Astrocyte of the spinal cord (primary cell): ENCODE measurements at regions not wholly inside any gene's neighbourhood (a gene's known extent, or its start where the extent isn't known, plus 50 kb on each side); places are given as distances from the start of the nearest gene placed in this dataset.
A peak's percentile ranks its signal among the peaks of the same experiment; 100 is the strongest.

Experiments
- DNase-seq: peaks from one replicate; pipeline ENCODE4 v3.0.0; 2011; ENCODE audit warnings: low read depth, low spot score
- H3K4me3 ChIP-seq: 2 replicates; pipeline ENCODE4 v1.5.1; 2011; ENCODE audit warnings: low read depth, mild to moderate bottlenecking, low read length, moderate library complexity
- in situ Hi-C: cut with HindIII; loops from 2 replicates; pipeline ENCODE4 v1.10.0; 2017; ENCODE audit warnings: low sequenced_read_pairs
- TF ChIP-seq, protein P1 (sequence below): IDR thresholded peaks from 2 replicates; pipeline ENCODE4 v1.5.1; 2012; ENCODE audit warnings: low read depth, mild to moderate bottlenecking, low read length, inconsistent platforms

GRCh38 chr3:72370947-72371346, 477.3 kb downstream of the SHQ1 start:
- no peak overlapping the region for H3K4me3 ChIP-seq
- TF ChIP-seq, protein P1, sequence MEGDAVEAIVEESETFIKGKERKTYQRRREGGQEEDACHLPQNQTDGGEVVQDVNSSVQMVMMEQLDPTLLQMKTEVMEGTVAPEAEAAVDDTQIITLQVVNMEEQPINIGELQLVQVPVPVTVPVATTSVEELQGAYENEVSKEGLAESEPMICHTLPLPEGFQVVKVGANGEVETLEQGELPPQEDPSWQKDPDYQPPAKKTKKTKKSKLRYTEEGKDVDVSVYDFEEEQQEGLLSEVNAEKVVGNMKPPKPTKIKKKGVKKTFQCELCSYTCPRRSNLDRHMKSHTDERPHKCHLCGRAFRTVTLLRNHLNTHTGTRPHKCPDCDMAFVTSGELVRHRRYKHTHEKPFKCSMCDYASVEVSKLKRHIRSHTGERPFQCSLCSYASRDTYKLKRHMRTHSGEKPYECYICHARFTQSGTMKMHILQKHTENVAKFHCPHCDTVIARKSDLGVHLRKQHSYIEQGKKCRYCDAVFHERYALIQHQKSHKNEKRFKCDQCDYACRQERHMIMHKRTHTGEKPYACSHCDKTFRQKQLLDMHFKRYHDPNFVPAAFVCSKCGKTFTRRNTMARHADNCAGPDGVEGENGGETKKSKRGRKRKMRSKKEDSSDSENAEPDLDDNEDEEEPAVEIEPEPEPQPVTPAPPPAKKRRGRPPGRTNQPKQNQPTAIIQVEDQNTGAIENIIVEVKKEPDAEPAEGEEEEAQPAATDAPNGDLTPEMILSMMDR = no peak
- in situ Hi-C loops = no loop called here
- no peak for DNase-seq

- H3K4me3 ChIP-seq = no peak overlapping the region
- in situ Hi-C loops = no loop called here
- DNase-seq = no peak
- TF ChIP-seq, protein P1 = no peak
These were observed 478.6 kb downstream of the SHQ1 start for GRCh38 chr3:72369681-72370080.

DNA sequence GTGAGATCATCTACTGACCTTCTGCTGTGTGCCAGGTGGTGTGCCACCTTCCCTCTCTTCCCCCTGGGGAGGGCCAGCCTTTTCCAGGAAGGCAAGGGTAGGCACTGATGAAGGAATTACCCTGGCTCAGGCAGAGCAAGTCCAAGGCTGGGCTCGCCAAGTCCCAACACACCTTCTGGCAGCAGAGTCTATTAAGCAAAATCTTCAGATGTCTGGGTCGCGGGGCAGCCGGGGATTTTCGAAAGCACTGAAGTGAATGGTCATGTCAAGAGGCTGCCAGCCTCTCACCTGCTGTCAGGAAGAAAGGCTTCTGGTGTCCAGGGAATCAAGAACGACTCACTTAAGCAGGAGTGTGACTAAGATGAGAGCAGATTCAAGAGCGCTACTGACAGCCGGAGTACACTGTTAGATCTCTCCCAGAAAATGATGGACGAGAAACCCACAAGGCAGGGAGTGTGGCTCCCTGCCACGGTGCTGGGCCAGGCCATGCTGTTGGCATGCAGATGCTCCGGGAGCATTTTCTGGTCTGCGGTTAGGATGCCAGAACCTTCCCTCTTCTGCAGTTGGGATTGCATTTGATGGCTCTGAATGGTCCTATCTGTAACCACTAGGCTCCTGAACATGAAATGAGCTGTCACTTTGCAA, 479.8 kb downstream of the SHQ1 start:
- H3K4me3 ChIP-seq = no peak overlapping the region
- peak; percentile 35 for DNase-seq
- TF ChIP-seq, protein P1 = no peak
- in situ Hi-C loops = no loop called here

GRCh38 chr3:72361990-72362389, 486.3 kb downstream of the SHQ1 start:
- no peak for DNase-seq
- TF ChIP-seq, protein P1 = no peak
- no peak overlapping the region for H3K4me3 ChIP-seq
- in situ Hi-C loops = no loop called here

DNA sequence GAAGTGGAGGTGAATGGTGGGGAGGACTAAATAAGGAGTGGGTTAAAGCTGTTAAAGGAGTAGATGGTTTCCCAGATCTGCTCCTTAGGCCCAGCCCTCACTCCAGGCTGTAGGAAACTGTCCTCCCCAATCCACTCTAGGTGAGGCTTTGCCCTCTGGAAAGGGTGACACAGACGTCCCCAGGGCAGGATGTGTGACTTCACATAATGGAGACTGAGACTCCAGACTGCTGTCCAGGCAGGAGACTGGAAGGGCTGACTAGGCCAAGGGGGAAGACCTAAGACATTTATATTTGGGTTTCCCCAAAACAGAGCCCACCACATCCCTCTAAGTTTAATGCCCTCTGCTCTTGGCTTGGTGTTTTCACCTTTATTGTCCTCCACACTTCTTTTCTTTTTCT, 488.5 kb downstream of the SHQ1 start:
- H3K4me3 ChIP-seq = no peak overlapping the region
- TF ChIP-seq, protein P1 = no peak
- DNase-seq = no peak
- in situ Hi-C loops = no loop called here

DNA sequence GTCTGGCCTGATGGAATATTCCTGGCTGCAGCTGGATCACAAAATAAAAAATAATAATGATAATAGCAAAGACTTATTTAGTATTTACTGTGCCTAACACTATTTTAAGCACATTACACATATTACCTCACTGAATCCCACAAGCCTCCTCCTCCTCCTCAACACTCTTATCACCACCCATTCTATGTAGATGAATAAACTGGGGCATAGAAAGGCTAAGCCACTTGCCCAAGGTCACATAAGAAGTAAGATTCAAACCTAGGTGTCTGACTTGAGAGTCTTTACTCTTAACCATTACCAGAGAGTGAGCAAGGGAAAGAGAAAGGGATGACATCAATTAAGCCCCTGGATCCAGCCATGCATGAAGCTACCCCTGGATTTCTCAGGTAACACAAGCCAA, 493.1 kb downstream of the SHQ1 start:
- in situ Hi-C loops = no loop called here
- no peak for DNase-seq
- TF ChIP-seq, protein P1 = no peak
- H3K4me3 ChIP-seq = no peak overlapping the region

GRCh38 chr3:72354486-72354885, 493.8 kb downstream of the SHQ1 start:
- in situ Hi-C loops = no loop called here
- H3K4me3 ChIP-seq = no peak overlapping the region
- DNase-seq = no peak
- TF ChIP-seq, protein P1 = no peak
